CD14-positive monocyte (primary cell): ENCODE measurements at regions not wholly inside any gene's neighbourhood (a gene's known extent, or its start where the extent isn't known, plus 50 kb on each side); places are given as distances from the start of the nearest gene placed in this dataset.

Experiments
- DNase-seq, 3 donors: peaks; one replicate each; pipeline ENCODE4 v3.0.0-alpha.2; 2011 to 2022
- H2AFZ ChIP-seq: 2 replicates; pipeline ENCODE4 v1.6.0; 2012; ENCODE audit warnings: mild to moderate bottlenecking, low read depth, low read length, inconsistent platforms; ENCODE audit not compliant: insufficient read depth, poor library complexity, severe bottlenecking
- H3K27ac ChIP-seq, 2 donors: 1 replicate in 1 of 2; 2 replicates in 1 of 2; pipeline ENCODE4 v1.5.1; 2012 to 2013; ENCODE audit warnings: low read length in 2 of 2, control low read depth in 1 of 2, inconsistent platforms in 1 of 2, low read depth in 1 of 2, mild to moderate bottlenecking in 1 of 2
- H3K27me3 ChIP-seq, 2 donors: one replicate each; pipeline versions ENCODE4 v1.6.0 to v1.6.1; 2011 to 2013; ENCODE audit warnings: low read length in 2 of 2; ENCODE audit not compliant: control insufficient read depth in 2 of 2, insufficient read depth in 2 of 2
- H3K36me3 ChIP-seq, 2 donors: replicated peaks in 1 of 2; 1 replicate in 1 of 2; 2 replicates in 1 of 2; pipeline versions ENCODE4 v1.5.1 to v1.6.1; 2012 to 2013; ENCODE audit warnings: low read length in 2 of 2, control low read depth in 1 of 2, inconsistent platforms in 1 of 2, mild to moderate bottlenecking in 1 of 2; ENCODE audit not compliant: insufficient read depth in 2 of 2, control insufficient read depth in 1 of 2
- H3K4me1 ChIP-seq, 2 donors: 1 replicate in 1 of 2; 2 replicates in 1 of 2; pipeline versions ENCODE4 v1.5.1 to v1.6.1; 2012 to 2013; ENCODE audit warnings: low read length in 2 of 2, control low read depth in 1 of 2, inconsistent platforms in 1 of 2, mild to moderate bottlenecking in 1 of 2, moderate library complexity in 1 of 2; ENCODE audit not compliant: insufficient read depth in 2 of 2, control insufficient read depth in 1 of 2
- H3K4me2 ChIP-seq: replicated peaks from 2 replicates; pipeline ENCODE3; 2012; ENCODE audit warnings: low read length, moderate library complexity, mild to moderate bottlenecking; ENCODE audit not compliant: poor library complexity, severe bottlenecking; ENCODE audit errors: extremely low read depth
- H3K4me3 ChIP-seq, 3 experiments: fragments of 200-600 bp in 1 of 3; sonication (generic) in 1 of 3; replicated peaks in 1 of 3; 1 replicate in 2 of 3; 2 replicates in 1 of 3; pipeline ENCODE4 v1.5.1; 2011 to 2013; ENCODE audit warnings: low read length in 3 of 3, mild to moderate bottlenecking in 3 of 3, control low read depth in 2 of 3, low read depth in 2 of 3, inconsistent platforms in 1 of 3, moderate library complexity in 1 of 3
- H3K79me2 ChIP-seq: 2 replicates; pipeline ENCODE4 v1.6.0; 2012; ENCODE audit warnings: mild to moderate bottlenecking, control low read depth, inconsistent platforms, low read length, moderate library complexity; ENCODE audit not compliant: insufficient read depth
- H3K9ac ChIP-seq: 2 replicates; pipeline ENCODE4 v1.6.0; 2017; ENCODE audit warnings: low read length, mild to moderate bottlenecking; ENCODE audit not compliant: insufficient read depth, poor library complexity, severe bottlenecking
- H3K9me3 ChIP-seq, 2 donors: replicated peaks in 1 of 2; 1 replicate in 1 of 2; 2 replicates in 1 of 2; pipeline versions ENCODE4 v1.5.1 to v1.6.1; 2012 to 2013; ENCODE audit warnings: low read length in 2 of 2, control low read depth in 1 of 2; ENCODE audit not compliant: control insufficient read depth in 1 of 2, insufficient read depth in 1 of 2
- H4K20me1 ChIP-seq: 2 replicates; pipeline ENCODE4 v1.6.0; 2012; ENCODE audit warnings: mild to moderate bottlenecking, low read length, control low read depth, moderate library complexity; ENCODE audit not compliant: insufficient read depth
- H3K27ac Mint-ChIP-seq, 7 donors: one replicate each; pipeline ENCODE4 v1.8.0; 2020; ENCODE audit warnings: mild to moderate bottlenecking in 7 of 7, mixed read lengths in 7 of 7, moderate library complexity in 6 of 7, inconsistent platforms in 2 of 7
- H3K27me3 Mint-ChIP-seq, 3 donors: one replicate each; pipeline ENCODE4 v1.8.0; 2021 to 2022; ENCODE audit warnings: low read depth in 3 of 3, mild to moderate bottlenecking in 3 of 3, mixed read lengths in 3 of 3, moderate library complexity in 3 of 3, inconsistent platforms in 1 of 3
- H3K36me3 Mint-ChIP-seq, 2 donors: one replicate each; pipeline ENCODE4 v1.8.0; 2020; ENCODE audit warnings: mixed read lengths in 2 of 2, inconsistent platforms in 1 of 2, mild to moderate bottlenecking in 1 of 2
- H3K4me1 Mint-ChIP-seq: one replicate; pipeline ENCODE4 v1.8.0; 2020; ENCODE audit warnings: mild to moderate bottlenecking, mixed read lengths
- H3K4me3 Mint-ChIP-seq, 2 donors: one replicate each; pipeline ENCODE4 v1.8.0; 2020; ENCODE audit warnings: mild to moderate bottlenecking in 2 of 2, mixed read lengths in 2 of 2, moderate library complexity in 1 of 2
- H3K9me3 Mint-ChIP-seq, 7 donors: one replicate each; pipeline ENCODE4 v1.8.0; 2020 to 2022; ENCODE audit warnings: mixed read lengths in 7 of 7, mild to moderate bottlenecking in 6 of 7, moderate library complexity in 6 of 7, inconsistent platforms in 2 of 7
- CTCF ChIP-seq: fragments of 200-600 bp; IDR thresholded peaks from one replicate; pipeline ENCODE4 v1.8.0; 2022; ENCODE audit warnings: antibody characterized with exemption, mild to moderate bottlenecking
- WGBS: methylation state at CpG from one replicate; pipeline ENCODE4 v1.1.5; 2013; ENCODE audit warnings: missing lambda C conversion rate; ENCODE audit not compliant: insufficient coverage; 5-methylcytosine and 5-hydroxymethylcytosine counted together
- intact Hi-C, 2 donors: fragments of 100-400 bp; cut with micrococcal nuclease; formaldehyde crosslinking; loops; one replicate each; pipeline versions ENCODE4 v1.15.0 to v1.15.1; 2023

GRCh38 chr4:170729236-170729635 lies 639.5 kb upstream of the AADAT start:
- Mint-ChIP-seq H3K27me3 (no peaks in the 10 kb centered on the region), H3K4me1 (no peaks in the 10 kb centered on the region), H3K36me3 (no peaks in the 10 kb centered on the region), H3K4me3 (no peak overlapping the region), H3K27ac (no peak overlapping the region), H3K9me3 (peaks cover 0 to 1% (median 0%) of the 10 kb centered on the region in 7 donors)
- no peaks in the 10 kb centered on the region for H3K27me3 ChIP-seq
- H2AFZ ChIP-seq: no peak overlapping the region
- intact Hi-C loops: no loop called here
- H4K20me1 ChIP-seq: no peaks in the 10 kb centered on the region
- H3K4me1 ChIP-seq: no peaks in the 10 kb centered on the region
- no peak for DNase-seq
- no peak overlapping the region for H3K4me3 ChIP-seq
- H3K4me2 ChIP-seq: no peak overlapping the region
- TF ChIP-seq CTCF: no peak
- no peaks in the 10 kb centered on the region for H3K9me3 ChIP-seq
- WGBS: 9% methylated on average over 4 of the region's 4 CpGs
- no peak overlapping the region for H3K9ac ChIP-seq
- no peak overlapping the region for H3K27ac ChIP-seq
- H3K36me3 ChIP-seq: no peaks in the 10 kb centered on the region
- H3K79me2 ChIP-seq: no peaks in the 10 kb centered on the region

- no peaks in the 10 kb centered on the region for H3K27me3 ChIP-seq
- H3K36me3 Mint-ChIP-seq: no peaks in the 10 kb centered on the region
- no peaks in the 10 kb centered on the region for H3K4me1 ChIP-seq
- no peak overlapping the region for H3K4me2 ChIP-seq
- intact Hi-C loops: no loop called here
- WGBS: no CpG with 5 or more reads among the region's 1 CpG
- no peak overlapping the region for H3K27ac ChIP-seq
- no peaks in the 10 kb centered on the region for H3K4me1 Mint-ChIP-seq
- no peaks in the 10 kb centered on the region for H3K36me3 ChIP-seq
- H3K9me3 ChIP-seq: no peaks in the 10 kb centered on the region
- H3K27ac Mint-ChIP-seq: no peak overlapping the region
- no peaks in the 10 kb centered on the region for H3K79me2 ChIP-seq
- H3K4me3 ChIP-seq: no peak overlapping the region
- no peaks in the 10 kb centered on the region for H3K27me3 Mint-ChIP-seq
- peaks cover 0 to 2% (median 0%) of the 10 kb centered on the region in 7 donors for H3K9me3 Mint-ChIP-seq
- no peak for DNase-seq
- TF ChIP-seq CTCF: no peak
- no peaks in the 10 kb centered on the region for H4K20me1 ChIP-seq
- H3K4me3 Mint-ChIP-seq: no peak overlapping the region
- no peak overlapping the region for H3K9ac ChIP-seq
- H2AFZ ChIP-seq: no peak overlapping the region
Measured at GRCh38 chr4:170724191-170724590, 634.4 kb upstream of the AADAT start.
